IPS-NIHi11 (cell line): ENCODE measurements at regions not wholly inside any gene's neighbourhood (a gene's known extent, or its start where the extent isn't known, plus 50 kb on each side); places are given as distances from the start of the nearest gene placed in this dataset.
A peak's percentile ranks its signal among the peaks of the same experiment; 100 is the strongest.

ENCODE experiments used
- DNase-seq: peaks from one replicate; pipeline ENCODE4 v3.0.0; 2012; ENCODE audit warnings: mixed read lengths, low spot score

GRCh38 chr2:198701481-198701880 lies 756.3 kb downstream of the SATB2 start:
- no peak for DNase-seq

- no peak for DNase-seq
Measured at GRCh38 chr2:198700319-198700718, 757.4 kb downstream of the SATB2 start.

DNA sequence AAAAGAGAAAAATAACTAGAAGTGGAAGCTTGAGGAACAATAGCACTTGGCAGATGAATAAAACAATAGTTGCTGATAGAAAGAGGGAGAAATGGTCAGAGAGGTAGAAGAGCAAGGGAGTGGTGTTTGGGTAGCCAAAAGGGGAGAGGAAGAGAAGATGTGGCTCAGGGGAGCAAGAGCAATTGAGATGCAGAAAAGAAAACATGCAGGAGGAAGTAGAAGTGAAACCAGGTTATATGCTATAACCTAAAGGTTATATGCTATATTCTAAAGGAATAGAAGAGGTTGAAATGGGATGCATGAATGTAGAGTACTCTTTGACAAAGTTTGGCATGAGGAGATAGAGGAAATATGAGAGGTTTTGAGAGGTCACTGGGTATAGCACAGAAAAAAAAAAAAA lies 759.5 kb downstream of the SATB2 start:
- no peak for DNase-seq

DNA sequence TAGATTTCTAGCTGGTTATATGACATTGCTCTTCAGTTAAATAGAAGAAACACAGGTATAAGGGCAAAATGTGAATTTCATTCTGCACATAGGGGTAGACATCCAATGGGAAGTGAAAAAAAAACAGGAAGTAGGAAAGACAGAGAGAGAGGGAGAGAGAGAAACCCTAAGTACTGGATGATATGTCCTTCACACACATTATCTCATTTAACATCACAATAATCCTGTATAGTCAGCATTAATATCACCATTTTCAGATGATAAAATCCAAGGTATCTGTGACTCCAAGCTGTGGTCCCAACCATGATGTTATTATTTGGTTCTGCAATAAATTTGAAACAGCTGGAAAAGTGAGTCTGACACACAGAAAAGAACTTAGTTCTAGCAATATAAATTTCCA lies 759.9 kb downstream of the SATB2 start:
- DNase-seq = no peak

DNA sequence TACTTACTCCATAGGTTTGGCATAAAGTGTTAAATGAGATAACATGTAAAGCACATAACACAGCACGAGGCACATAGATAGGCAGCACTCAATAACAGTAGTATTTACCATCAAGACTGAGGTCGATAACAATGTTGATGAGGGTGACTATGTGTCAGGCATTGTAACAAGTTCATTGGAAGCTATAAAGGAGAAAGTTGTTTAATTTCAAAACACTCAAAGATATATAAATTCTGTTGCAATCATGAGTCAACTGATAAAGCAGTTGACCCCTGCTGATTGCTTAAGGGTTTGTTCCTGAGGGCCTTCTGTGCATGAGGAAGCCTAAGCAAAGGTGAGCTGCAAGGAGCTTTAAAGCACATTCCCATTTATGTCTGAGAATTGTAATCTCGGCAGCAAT lies 760.5 kb downstream of the SATB2 start:
- no peak for DNase-seq

DNA sequence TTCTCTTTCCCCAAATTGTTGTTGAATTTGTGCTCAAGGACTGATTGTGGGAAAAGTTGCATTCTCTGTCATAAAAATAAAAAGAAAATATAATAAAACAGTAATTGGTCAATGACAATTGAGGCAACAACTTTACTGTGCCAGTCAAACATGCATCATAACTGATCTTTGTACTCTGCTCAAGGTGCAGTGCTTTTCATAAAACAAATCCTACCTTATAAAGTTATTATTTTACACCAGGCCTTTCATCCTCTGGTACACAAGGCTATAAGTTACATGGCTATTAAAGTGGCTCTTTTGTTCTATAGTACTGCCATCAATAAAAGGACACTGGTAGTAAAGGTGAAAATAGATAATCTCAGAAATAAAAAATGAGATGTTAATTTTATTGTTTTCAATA lies 761.9 kb downstream of the SATB2 start:
- no peak for DNase-seq

GRCh38 chr2:198692907-198693510 lies 764.7 kb downstream of the SATB2 start:
- no peak for DNase-seq

DNA sequence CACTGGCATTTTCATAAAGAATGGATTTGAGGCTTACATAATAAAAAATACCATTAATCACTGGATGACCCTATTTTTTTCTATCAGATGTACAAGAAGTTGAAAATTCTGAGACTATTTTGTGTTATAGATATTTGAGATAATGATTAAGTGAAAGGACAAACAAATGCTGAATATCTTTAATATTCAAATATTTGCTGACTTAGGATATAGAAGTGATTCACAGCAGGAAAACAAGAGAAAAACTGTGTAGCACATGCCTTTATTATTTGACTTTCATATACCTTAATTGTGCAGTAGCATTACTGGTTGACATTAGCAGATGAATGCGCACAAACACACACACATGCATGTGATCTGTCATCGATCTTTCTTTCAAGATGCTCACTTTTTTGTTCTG lies 766.5 kb downstream of the SATB2 start:
- DNase-seq = no peak

DNA sequence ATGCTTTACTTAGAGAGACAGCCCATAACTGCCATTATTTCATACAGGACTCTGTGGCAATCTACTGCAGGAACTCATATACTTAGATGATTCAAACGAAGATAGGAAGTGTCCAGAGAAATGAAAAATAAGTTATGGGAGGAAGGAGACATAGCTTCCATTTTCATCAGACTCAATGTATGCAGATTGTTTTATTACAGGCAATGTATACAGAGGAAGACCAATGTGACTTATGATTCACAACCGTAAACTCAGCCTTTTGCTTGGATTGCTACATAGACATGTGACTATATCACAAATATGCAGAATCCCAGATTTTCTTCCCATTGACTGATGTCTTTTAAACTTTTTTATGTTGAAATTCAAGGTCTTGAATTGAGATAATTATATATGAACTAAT lies 793.4 kb downstream of the SATB2 start:
- DNase-seq = no peak

DNA sequence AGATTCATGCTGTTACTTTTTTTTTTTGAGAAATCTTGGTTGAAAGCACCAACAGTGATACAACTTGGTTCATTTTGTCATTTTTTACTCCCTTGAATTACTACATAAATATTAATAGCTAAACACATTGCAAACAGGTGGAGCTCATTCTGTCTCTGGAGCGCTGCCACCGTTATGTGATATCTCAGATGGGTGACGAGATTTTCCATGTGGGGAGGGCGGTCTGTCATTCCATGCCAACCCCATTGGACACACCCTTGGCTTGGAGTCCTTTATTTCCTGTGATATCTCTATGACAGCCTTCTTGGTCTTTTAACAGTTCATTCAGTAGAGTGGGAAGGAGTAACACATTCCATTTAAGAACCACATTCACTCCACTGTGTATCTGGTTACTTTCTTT lies 794.8 kb downstream of the SATB2 start:
- DNase-seq = no peak

DNA sequence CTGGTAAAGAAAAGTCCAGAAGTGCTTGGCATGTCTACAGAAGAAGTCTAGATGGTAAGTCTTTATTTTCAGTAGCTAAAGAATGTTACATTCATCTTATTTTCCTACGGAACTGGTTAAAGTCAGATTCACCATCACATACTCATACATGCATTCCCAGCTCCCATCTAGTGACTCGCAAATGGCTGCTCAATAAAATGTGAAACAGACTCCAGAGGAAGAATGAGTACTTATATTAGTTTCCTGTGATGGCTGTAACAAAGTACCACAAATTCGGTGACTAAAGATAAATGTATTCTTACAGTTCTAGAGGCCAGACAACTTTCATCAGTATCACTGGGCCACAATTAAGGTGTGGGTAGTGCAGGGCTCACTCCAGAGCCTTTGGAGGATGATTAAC lies 797.2 kb downstream of the SATB2 start:
- no peak for DNase-seq

DNA sequence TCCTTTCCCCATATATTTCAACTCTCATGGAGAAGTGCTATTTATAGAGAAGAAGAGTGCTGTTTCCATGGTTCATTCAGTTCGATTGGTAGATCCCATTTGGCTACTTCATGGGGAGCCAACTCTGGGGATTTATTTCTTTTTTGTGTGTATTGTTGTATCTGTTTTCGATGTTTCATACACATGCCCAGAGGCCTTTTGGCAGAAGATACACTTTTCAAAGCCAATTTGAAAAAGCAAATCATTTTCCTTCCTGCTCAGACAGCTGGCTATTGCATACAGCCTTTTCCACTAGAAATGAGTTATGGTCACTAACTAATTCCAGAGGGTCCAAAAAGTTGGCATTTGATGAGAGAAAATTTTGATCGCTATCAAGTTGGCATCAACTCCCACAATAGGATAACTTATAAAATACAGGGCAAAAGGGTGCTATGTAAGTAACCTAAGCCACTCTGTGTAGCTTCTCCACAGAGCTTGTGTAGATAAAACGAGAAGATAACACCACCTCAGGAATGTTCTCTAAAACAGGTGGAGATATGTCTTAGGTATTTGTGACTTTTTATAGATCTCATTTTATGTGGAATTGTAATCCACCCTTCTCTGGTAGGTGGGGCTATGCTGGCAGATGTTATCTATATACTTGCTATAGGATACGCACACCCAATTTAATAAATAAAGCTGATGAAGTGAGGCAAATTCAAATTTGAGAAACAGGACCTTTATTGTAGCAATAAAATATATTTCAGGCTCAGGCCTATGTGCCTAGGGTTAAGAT lies 798.5 kb downstream of the SATB2 start:
- no peak for DNase-seq

- peak; percentile 43 for DNase-seq
Measured at GRCh38 chr2:198657512-198658121, 800.1 kb downstream of the SATB2 start.

DNA sequence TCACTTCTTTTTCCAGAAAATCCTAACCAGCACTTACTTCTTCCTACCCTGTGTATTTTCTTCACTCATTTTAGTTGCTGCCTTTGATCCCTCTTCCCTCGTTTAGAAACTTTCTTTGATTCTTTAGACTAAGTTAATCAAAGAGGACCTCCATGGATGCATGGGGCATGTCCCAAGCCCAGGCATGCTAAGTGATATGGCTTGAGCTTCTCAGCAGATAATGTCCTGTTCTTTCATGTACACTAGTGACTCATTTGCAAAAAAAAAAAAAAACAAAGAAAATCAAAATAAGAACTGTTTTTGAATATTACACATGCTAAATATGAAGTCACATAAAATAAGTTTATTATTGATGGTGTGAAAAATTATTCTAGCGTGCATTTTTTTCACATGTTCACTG lies 800.9 kb downstream of the SATB2 start:
- DNase-seq = no peak

DNA sequence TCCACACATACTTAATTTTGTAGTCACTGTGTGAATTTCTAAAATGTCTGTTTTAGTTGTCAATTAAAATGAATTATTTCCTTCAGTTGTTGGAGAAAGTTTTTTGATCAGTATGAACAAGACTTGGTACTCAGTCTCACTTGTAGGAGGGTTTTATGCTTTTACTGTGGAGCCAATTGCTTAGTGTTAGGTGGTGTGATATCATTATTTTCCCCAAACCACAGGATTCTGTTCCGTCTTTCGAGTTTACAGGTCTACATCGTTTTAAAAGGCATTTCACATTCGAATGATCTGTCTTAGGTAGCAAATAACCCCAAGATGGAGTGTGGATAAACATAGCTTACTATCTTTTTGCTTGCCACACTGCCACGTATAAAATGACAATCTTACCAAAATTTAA lies 803.1 kb downstream of the SATB2 start:
- no peak for DNase-seq

DNA sequence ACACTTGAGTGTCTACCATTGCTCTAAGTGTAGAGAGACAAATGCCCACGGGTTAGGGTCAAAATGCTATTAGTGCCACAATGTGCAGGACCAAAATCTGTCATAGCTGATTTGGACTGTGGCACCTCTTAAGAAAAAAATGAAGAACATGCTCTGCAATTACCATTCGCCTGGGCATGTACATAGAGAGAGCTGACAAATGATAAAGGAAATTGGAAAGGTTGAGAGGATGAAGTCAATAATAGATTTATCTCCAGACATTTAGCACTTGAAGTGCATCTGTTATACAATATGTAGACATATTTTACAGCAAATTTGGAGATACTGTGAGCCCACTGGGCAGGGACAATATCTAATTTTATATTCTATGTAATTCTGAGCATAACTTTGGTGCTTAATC lies 804.4 kb downstream of the SATB2 start:
- DNase-seq = no peak

DNA sequence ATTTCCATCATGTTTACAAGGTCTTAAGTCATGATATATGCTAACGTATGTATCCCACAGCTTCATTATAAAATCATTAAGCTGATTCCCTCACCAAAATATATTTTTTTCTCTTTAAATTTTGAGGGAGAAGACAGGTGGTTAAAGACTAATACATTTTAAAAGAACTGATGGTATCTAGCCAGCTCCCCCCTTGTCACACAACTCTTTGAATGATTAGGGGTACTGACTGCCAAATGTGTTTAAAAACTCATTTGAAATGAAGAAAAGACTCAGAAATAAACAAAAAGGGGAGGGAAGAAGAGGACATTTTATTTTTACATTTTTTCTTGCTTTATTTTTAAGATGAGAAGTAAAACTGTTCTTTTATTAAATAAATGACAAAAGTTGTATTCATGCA lies 805.3 kb downstream of the SATB2 start:
- no peak for DNase-seq

DNA sequence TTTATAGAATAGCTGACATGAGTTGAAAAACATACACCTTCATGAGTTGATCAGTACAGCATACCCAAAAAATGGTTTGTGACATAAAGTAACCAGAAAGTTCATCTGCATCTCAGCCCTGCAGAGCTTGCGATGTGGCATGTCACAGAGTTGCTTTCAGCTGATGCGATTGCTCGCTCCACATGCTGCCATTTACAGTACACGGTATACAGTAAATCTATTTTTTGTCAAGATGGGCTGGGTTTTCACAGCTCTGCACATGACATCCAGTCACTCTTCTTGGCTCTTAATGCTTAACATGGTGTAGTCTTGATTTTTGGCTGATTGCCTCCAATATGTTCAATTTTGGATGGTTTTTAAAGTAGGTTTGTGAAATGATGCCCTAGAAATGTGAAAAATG lies 811.9 kb downstream of the SATB2 start:
- no peak for DNase-seq

DNA sequence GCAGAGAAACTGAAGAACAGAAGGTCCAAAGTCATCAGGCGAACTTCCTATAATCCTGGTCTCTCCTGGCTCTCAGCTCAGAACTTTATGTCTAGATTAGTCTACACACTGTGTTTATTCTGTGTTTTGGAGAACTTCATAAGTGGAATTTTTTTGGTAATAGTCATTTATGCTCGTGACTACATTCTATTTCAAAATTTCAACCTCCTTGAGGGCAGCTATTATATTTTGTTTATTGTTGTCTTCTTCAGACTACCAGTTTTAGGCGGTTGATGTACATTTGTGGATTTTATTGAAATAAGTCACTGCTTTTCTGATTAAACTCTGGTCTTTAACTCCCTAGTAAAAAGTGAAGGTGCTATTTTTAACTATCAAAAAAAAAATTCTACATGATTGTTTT lies 816.6 kb downstream of the SATB2 start:
- no peak for DNase-seq

GRCh38 chr2:198640463-198640862 lies 817.3 kb downstream of the SATB2 start:
- no peak for DNase-seq

GRCh38 chr2:198639580-198639979 lies 818.2 kb downstream of the SATB2 start:
- DNase-seq = no peak

DNA sequence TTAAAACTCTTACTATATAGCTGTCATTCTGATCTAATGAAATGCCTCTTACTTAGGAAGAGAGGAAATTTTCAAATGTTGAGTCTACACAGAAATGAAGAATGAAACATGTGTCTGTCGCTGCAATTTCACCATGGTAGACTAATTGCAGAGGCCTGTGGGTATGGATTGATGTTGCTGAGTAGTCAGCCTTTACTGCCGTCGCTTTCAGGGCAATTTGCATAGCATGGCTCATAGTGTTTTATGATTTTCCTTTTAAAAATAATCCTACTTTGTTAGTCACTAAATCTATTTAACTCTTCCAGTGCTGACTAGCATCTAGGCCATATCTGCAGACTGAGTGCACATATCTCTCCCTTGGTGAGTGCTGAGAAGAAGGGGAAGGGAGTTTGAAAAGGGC lies 819.2 kb downstream of the SATB2 start:
- no peak for DNase-seq

- DNase-seq = no peak
Measured at GRCh38 chr2:198630384-198630783, 826.0 kb downstream of the PLCL1 start.

- DNase-seq = no peak
Measured at GRCh38 chr2:198628596-198628995, 824.2 kb downstream of the PLCL1 start.
